Suprapubic skin (tissue), 4 donors: ENCODE measurements at regions not wholly inside any gene's neighbourhood (a gene's known extent, or its start where the extent isn't known, plus 50 kb on each side); places are given as distances from the start of the nearest gene placed in this dataset.

Experiments
- DNase-seq, 2 donors: peaks; one replicate each; pipeline ENCODE4 v3.0.0-alpha.2; 2019; ENCODE audit warnings: low spot score in 2 of 2
- H3K27ac ChIP-seq: fragments of 200-600 bp; sonication (generic); one replicate; pipeline ENCODE4 v1.5.1; 2019
- H3K27me3 ChIP-seq: fragments of 200-600 bp; sonication (generic); one replicate; pipeline ENCODE4 v1.5.1; 2019
- H3K36me3 ChIP-seq: fragments of 200-600 bp; sonication (generic); one replicate; pipeline ENCODE4 v1.5.1; 2019
- H3K4me1 ChIP-seq: fragments of 200-600 bp; sonication (generic); one replicate; pipeline ENCODE4 v1.5.1; 2019
- H3K4me3 ChIP-seq: fragments of 200-600 bp; sonication (generic); one replicate; pipeline ENCODE4 v1.5.1; 2019; ENCODE audit warnings: mild to moderate bottlenecking
- H3K9me3 ChIP-seq: fragments of 200-600 bp; sonication (generic); one replicate; pipeline ENCODE4 v1.5.1; 2019
- EP300 ChIP-seq: sonication (generic); formaldehyde crosslinking; IDR thresholded peaks from one replicate; pipeline ENCODE4 v1.6.1; 2017; ENCODE audit warnings: antibody characterized with exemption
- POLR2A ChIP-seq, 2 donors: fragments of 450-650 bp; IDR thresholded peaks; one replicate each; pipeline ENCODE4 v1.6.1; 2017; ENCODE audit warnings: antibody characterized with exemption in 2 of 2, mild to moderate bottlenecking in 2 of 2, moderate library complexity in 2 of 2
- POLR2AphosphoS5 ChIP-seq, 3 donors: sonication (generic); formaldehyde crosslinking; IDR thresholded peaks; one replicate each; pipeline ENCODE4 v1.6.1; 2017; ENCODE audit warnings: antibody characterized with exemption in 3 of 3
- WGBS: methylation state at CpG from one replicate; pipeline ENCODE4 v1.1.5; 2018; 5-methylcytosine and 5-hydroxymethylcytosine counted together
- TF ChIP-seq, protein P1 (sequence below), 2 donors: fragments of 200-600 bp in 1 of 2; fragments of 450-650 bp in 1 of 2; sonication (generic) in 1 of 2; IDR thresholded peaks; one replicate each; pipeline ENCODE4 v1.5.1; 2016 to 2019; ENCODE audit warnings: antibody characterized with exemption in 2 of 2, mild to moderate bottlenecking in 1 of 2, moderate library complexity in 1 of 2

DNA sequence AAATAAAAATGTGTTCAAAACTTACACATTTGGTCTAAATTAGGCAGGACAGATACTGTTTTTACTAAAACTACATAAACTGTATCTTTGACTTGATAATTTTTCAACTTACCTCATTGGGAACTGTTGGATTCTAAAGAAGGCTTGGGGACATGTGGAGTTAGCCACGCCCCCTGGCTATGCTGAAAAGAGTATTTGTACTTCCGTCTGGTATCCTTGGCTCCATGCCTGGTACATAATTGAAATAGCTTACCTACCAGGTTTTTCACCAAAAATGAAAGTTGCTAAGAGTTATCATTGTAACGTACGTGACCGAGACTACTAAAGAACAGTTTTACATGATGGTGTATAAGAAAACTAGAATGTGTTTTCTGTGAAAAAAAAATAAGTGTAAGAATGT lies 604.8 kb upstream of the IGFBP3 start:
- Histone ChIP-seq H3K4me3 (no peak overlapping the region), H3K4me1 (no peaks in the 10 kb centered on the region), H3K27ac (no peak overlapping the region), H3K27me3 (no peaks in the 10 kb centered on the region), H3K36me3 (no peaks in the 10 kb centered on the region), H3K9me3 (no peaks in the 10 kb centered on the region)
- TF ChIP-seq POLR2A (IDR thresholded peaks at IDR 0.05) (no peak), EP300 (no peak), POLR2AphosphoS5 (IDR thresholded peaks at IDR 0.05) (no peak)
- TF ChIP-seq, protein P1, sequence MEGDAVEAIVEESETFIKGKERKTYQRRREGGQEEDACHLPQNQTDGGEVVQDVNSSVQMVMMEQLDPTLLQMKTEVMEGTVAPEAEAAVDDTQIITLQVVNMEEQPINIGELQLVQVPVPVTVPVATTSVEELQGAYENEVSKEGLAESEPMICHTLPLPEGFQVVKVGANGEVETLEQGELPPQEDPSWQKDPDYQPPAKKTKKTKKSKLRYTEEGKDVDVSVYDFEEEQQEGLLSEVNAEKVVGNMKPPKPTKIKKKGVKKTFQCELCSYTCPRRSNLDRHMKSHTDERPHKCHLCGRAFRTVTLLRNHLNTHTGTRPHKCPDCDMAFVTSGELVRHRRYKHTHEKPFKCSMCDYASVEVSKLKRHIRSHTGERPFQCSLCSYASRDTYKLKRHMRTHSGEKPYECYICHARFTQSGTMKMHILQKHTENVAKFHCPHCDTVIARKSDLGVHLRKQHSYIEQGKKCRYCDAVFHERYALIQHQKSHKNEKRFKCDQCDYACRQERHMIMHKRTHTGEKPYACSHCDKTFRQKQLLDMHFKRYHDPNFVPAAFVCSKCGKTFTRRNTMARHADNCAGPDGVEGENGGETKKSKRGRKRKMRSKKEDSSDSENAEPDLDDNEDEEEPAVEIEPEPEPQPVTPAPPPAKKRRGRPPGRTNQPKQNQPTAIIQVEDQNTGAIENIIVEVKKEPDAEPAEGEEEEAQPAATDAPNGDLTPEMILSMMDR (IDR thresholded peaks at IDR 0.05), result no peak
- DNase-seq, result no peak
- WGBS, result 65% methylated on average over 5 of the region's 5 CpGs

DNA sequence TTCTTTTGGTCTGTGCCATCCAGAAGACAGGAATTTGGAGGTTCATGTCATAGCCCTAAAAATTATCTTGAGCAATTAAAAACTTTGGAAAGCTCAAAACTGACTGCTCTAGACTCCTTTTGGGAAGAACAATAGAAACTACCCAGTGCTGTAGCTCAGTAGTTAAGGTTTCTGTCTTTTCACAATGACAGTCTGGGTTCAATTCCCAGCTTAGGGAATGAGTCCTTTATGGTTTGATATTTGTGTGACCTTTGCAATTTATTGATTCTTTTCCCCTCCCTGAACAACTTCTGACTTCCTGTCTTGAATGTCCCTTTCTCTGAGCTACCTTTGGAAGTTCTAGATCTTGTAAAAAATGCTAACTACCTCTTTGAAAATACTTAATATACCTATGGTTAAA lies 603.3 kb upstream of the IGFBP3 start:
- H3K4me3 ChIP-seq, result no peak overlapping the region
- no peak overlapping the region for H3K27ac ChIP-seq
- H3K27me3 ChIP-seq, result no peaks in the 10 kb centered on the region
- H3K9me3 ChIP-seq, result no peaks in the 10 kb centered on the region
- H3K36me3 ChIP-seq, result no peaks in the 10 kb centered on the region
- DNase-seq, result no peak
- H3K4me1 ChIP-seq, result no peaks in the 10 kb centered on the region
- TF ChIP-seq, protein P1 (IDR thresholded peaks at IDR 0.05), result no peak
- TF ChIP-seq POLR2A (IDR thresholded peaks at IDR 0.05) (no peak), EP300 (no peak), POLR2AphosphoS5 (IDR thresholded peaks at IDR 0.05) (no peak)

DNA sequence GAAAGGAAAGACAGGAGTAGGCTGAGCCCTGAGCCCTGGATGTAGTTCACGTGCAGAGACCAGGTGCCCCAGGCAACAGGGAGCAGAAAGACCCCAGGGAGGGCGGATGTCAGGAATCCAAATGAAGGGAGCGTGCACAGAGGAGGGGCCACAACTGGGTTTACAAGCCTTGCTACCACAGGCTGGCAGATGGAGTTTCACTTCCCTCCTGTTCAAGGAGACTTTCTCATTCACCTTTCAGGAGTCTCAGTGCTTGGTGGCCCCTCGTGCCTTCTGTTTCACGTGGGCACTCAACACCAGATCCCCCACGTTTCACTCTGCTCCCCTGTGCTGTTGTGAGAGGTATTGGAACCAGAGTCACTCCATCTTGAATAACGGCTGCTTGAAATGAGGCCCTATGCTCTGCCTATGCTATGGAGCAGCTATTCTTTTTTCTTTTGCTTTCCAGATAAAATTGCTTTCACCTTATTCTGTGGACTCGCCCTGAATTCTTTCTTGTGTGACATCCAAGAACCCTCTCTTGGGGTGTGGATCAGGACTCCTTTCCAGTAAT lies 601.4 kb upstream of the IGFBP3 start:
- 84% methylated on average over 8 of the region's 8 CpGs for WGBS
- TF ChIP-seq, protein P1 (IDR thresholded peaks at IDR 0.05), result no peak
- no peak for TF ChIP-seq EP300
- TF ChIP-seq POLR2AphosphoS5 (IDR thresholded peaks at IDR 0.05), result no peak
- no peak for TF ChIP-seq POLR2A (IDR thresholded peaks at IDR 0.05)
- Histone ChIP-seq H3K36me3 (no peaks in the 10 kb centered on the region), H3K27me3 (no peaks in the 10 kb centered on the region), H3K27ac (no peak overlapping the region), H3K9me3 (no peaks in the 10 kb centered on the region), H3K4me3 (no peak overlapping the region), H3K4me1 (no peaks in the 10 kb centered on the region)
- no peak for DNase-seq

DNA sequence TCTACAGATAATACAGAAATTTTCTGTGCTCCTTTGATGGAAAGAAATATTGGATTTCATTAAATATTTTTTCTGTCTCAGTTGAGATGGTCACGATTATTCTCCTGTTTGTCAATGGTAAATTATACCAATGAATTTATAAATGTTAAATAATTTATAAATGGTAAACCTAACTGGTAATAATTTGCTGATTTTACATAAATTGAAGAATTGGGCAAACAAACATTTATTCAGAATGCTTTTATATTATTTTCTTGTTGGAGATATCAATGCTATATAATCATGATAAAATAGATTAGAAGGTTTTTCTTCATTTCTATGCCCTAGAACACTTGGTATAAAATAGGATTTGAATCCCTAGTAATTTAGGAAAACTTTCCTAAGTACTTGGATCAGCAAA lies 597.6 kb upstream of the IGFBP3 start:
- Histone ChIP-seq H3K9me3 (no peaks in the 10 kb centered on the region), H3K27ac (no peak overlapping the region), H3K4me3 (no peak overlapping the region), H3K4me1 (no peaks in the 10 kb centered on the region), H3K36me3 (no peaks in the 10 kb centered on the region), H3K27me3 (no peaks in the 10 kb centered on the region)
- TF ChIP-seq, protein P1 (IDR thresholded peaks at IDR 0.05), result no peak
- TF ChIP-seq POLR2AphosphoS5 (IDR thresholded peaks at IDR 0.05) (no peak), EP300 (no peak), POLR2A (IDR thresholded peaks at IDR 0.05) (no peak)
- 79% methylated on average over 1 of the region's 1 CpG for WGBS
- DNase-seq, result no peak

DNA sequence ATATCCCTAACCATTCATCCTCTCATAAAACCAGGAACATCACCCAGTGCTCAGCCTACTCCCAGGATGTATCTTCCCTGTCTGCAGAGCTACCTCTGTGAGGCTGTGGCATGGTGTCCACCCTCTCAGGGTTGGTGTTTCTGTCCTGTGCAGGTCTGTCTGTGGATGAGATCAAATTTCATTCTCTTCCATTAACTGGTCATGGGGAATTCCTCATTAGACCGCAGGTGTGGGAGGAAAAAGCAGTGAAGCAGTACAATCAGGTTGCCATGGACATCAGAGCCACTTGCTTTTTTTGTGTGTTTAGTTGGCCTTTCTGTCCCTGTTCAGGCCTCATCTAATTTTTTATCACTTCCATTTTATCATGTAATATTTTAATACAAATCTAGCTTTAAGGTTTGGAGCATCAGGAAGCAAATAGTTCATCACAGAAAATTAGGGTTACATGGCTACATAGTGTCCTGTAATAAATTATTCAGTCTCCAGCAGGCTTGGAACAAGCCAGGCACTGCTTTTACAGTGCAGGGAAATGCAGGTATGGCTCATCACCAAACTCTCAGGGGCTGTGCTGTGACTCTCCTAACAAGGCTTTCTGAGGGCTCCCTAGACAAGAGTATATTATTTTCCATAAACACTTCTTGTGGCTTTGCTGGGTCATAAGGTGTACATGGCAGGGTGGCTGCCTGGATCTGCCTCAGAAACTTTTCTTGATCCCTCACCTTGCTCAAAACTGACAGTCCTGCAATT lies 594.9 kb upstream of the IGFBP3 start:
- H3K4me1 ChIP-seq, result no peaks in the 10 kb centered on the region
- H3K36me3 ChIP-seq, result no peaks in the 10 kb centered on the region
- 89% methylated on average over 1 of the region's 1 CpG for WGBS
- no peaks in the 10 kb centered on the region for H3K9me3 ChIP-seq
- TF ChIP-seq POLR2AphosphoS5 (IDR thresholded peaks at IDR 0.05), result no peak
- no peak for DNase-seq
- no peak overlapping the region for H3K4me3 ChIP-seq
- no peaks in the 10 kb centered on the region for H3K27me3 ChIP-seq
- H3K27ac ChIP-seq, result no peak overlapping the region
